Astrocyte of the spinal cord (primary cell): ENCODE measurements at regions not wholly inside any gene's neighbourhood (a gene's known extent, or its start where the extent isn't known, plus 50 kb on each side); places are given as distances from the start of the nearest gene placed in this dataset.

Experiments
- DNase-seq: peaks from one replicate; pipeline ENCODE4 v3.0.0; 2011; ENCODE audit warnings: low read depth, low spot score
- H3K4me3 ChIP-seq: 2 replicates; pipeline ENCODE4 v1.5.1; 2011; ENCODE audit warnings: low read depth, mild to moderate bottlenecking, low read length, moderate library complexity
- in situ Hi-C: cut with HindIII; loops from 2 replicates; pipeline ENCODE4 v1.10.0; 2017; ENCODE audit warnings: low sequenced_read_pairs
- TF ChIP-seq, protein P1 (sequence below): IDR thresholded peaks from 2 replicates; pipeline ENCODE4 v1.5.1; 2012; ENCODE audit warnings: low read depth, mild to moderate bottlenecking, low read length, inconsistent platforms

DNA sequence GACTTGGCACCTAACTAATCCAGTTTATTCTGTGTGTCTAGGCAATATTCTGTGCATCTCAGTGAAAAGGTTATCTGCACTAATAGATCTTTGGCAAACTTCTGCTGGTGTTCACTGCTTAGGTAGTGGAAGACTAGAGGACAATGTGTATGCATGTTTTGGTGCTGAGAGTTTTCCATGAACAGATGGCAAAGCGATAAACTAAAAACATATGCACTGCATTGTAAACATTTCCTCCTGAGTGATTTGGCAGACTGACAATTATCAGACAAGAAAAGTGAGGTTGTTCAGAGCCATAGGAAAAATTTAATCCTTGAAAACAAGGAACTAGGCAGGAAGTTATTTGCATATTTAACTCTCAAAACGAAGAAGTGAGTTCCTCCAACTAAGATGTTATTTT is 400.4 kb downstream of the ATP23 start:
- TF ChIP-seq, protein P1, sequence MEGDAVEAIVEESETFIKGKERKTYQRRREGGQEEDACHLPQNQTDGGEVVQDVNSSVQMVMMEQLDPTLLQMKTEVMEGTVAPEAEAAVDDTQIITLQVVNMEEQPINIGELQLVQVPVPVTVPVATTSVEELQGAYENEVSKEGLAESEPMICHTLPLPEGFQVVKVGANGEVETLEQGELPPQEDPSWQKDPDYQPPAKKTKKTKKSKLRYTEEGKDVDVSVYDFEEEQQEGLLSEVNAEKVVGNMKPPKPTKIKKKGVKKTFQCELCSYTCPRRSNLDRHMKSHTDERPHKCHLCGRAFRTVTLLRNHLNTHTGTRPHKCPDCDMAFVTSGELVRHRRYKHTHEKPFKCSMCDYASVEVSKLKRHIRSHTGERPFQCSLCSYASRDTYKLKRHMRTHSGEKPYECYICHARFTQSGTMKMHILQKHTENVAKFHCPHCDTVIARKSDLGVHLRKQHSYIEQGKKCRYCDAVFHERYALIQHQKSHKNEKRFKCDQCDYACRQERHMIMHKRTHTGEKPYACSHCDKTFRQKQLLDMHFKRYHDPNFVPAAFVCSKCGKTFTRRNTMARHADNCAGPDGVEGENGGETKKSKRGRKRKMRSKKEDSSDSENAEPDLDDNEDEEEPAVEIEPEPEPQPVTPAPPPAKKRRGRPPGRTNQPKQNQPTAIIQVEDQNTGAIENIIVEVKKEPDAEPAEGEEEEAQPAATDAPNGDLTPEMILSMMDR: no peak
- peak; percentile 54 for DNase-seq
- H3K4me3 ChIP-seq: no peak overlapping the region
- in situ Hi-C loops: loop anchor here (25.0 kb wide), 1 partner anchor 196 kb away; no protein-coding TSS in a partner anchor

DNA sequence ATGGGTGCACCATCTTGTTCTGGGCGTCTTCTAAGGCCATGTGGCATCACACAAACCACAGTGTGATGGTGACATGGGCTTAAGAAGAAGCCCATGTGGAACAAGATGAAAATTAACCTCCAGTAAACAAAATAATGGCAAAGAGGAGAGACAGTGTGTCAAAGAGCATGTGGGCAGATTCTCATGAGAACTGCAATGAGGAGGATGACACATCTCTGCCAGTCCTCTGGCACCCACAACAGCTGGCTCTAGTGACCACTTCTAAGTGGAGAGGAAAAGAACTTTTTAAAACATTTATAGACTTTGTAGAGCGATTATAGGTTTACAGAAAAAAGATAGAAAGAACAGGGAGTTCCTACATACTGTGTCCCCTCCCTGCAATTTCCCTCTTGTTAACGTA is 401.4 kb downstream of the ATP23 start:
- in situ Hi-C loops: loop anchor here (25.0 kb wide), 1 partner anchor 195 kb away; no protein-coding TSS in a partner anchor
- no peak for DNase-seq
- H3K4me3 ChIP-seq: no peak overlapping the region
- TF ChIP-seq, protein P1: no peak

DNA sequence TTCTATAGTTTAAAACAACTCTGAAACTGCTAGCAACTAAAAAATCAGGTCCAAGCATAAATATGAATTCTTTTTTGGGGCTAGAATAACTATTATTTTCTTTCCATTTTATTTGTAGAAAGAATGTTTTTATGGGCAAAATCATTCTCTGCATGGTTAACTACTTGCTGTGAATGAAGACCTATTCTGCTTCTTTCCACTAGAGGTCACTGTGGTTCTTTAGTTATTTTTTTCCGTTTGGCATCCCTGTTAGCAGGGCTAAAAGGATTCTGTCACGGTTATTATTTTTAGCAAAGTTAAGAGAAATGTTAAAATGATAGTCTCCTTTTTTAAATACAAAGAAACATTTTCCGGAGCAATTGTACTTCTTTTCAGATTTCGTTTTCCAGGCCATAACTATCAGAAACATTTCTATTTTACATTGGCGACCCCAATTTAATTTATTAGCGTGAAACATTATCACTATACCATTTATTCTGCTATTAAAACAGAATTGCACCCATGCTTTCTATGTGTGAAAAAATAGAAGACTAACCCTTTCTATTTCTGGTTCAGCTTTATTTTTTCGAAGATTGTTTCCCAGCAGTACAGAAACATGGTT is 404.8 kb downstream of the ATP23 start:
- no peak overlapping the region for H3K4me3 ChIP-seq
- TF ChIP-seq, protein P1: peak; percentile 70
- peak; percentile 67 for DNase-seq
- in situ Hi-C loops: loop anchor here (25.0 kb wide), 1 partner anchor 191 kb away; no protein-coding TSS in a partner anchor

DNA sequence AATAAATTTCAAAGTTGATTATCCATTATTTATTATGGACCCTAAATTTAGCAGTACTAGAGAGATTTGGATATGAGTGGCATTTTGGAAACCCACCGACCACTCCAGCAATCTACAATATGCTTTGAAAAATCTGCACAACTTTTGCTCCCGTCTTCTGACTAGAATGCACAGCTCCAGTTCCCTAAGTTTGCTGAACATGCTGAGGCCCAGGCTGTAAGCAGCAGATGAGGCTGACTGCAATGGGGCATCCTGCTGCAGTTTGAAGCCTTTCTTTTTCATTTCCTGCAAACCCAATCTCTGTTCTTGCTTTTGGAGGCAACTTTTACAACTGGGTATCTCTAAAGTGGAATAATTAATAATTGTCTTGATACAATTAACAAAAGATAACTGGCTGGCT is 405.8 kb downstream of the ATP23 start:
- no peak overlapping the region for H3K4me3 ChIP-seq
- in situ Hi-C loops: loop anchor here (25.0 kb wide), 1 partner anchor 190 kb away; no protein-coding TSS in a partner anchor
- no peak for DNase-seq
- TF ChIP-seq, protein P1: no peak

DNA sequence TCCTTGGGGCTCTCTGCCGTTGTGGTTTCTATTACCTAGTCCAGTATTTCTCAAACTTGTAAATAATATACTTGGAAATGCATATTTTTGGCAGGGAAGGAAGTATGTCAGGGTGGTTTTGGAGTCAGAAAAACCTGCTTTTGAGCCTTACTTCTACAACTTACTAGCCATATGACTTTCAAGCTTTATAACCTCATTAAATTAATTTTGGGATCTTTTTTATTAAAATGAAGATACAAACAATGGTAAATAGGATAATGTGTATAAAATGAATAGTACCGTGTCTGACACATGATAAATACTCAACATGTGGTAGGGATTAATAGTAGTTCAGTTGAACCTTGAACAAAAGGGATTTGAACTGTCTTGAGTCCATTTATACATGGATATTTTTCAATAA is 406.3 kb downstream of the ATP23 start:
- in situ Hi-C loops: loop anchor here (25.0 kb wide), 1 partner anchor 190 kb away; no protein-coding TSS in a partner anchor
- no peak overlapping the region for H3K4me3 ChIP-seq
- TF ChIP-seq, protein P1: no peak
- DNase-seq: no peak

DNA sequence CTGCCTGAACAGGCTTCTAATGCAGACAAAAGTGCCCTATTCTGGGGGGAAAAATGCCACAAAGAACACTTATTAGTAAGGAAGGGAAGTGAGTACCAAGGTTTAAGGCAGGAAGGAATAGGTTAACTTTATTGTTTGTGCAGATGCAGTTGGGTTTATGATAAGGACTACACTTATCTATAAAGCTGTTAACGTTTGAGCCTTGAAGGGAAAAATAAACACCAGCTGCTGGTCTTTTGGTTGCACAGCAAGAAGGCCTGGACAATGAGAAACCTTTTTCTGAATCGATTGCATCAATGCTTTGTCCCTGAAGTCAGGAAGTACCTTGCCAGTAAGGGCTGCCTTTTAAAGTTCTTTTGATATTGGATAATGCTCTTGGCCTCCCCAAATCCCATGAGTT is 407.8 kb downstream of the ATP23 start:
- no peak overlapping the region for H3K4me3 ChIP-seq
- DNase-seq: no peak
- in situ Hi-C loops: loop anchor here (25.0 kb wide), 1 partner anchor 188 kb away; no protein-coding TSS in a partner anchor
- TF ChIP-seq, protein P1: no peak
